ENCODE measurements at regions not wholly inside any gene's neighbourhood (a gene's known extent, or its start where the extent isn't known, plus 50 kb on each side); places are given as distances from the start of the nearest gene placed in this dataset.

DNA sequence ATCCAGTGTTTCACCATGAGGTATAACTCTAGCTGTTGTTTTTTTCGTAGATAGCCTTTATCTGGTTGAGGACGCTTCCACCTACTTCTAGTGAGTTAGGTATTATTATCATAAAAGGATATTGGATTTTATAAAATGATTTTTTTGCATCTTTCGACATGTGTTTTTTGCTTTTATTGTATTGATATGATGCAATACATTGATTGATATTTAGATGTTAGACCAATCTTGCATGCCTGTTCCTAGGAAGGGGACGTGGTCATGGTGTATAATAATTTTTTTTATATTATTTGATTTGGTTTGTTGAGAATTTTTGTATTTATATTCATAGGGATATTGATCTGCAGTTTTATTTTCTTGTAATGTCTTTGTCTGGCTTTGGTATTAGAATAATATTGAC, 193.3 kb downstream of the HS3ST3B1 start:
- TF ChIP-seq, protein P1, sequence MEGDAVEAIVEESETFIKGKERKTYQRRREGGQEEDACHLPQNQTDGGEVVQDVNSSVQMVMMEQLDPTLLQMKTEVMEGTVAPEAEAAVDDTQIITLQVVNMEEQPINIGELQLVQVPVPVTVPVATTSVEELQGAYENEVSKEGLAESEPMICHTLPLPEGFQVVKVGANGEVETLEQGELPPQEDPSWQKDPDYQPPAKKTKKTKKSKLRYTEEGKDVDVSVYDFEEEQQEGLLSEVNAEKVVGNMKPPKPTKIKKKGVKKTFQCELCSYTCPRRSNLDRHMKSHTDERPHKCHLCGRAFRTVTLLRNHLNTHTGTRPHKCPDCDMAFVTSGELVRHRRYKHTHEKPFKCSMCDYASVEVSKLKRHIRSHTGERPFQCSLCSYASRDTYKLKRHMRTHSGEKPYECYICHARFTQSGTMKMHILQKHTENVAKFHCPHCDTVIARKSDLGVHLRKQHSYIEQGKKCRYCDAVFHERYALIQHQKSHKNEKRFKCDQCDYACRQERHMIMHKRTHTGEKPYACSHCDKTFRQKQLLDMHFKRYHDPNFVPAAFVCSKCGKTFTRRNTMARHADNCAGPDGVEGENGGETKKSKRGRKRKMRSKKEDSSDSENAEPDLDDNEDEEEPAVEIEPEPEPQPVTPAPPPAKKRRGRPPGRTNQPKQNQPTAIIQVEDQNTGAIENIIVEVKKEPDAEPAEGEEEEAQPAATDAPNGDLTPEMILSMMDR (IDR thresholded peaks at IDR 0.05): no peak
- no peak for TF ChIP-seq POLR2A (IDR thresholded peaks at IDR 0.05)

Data from Peyer's patch (tissue), 4 donors.